Endothelial cell of umbilical vein (primary cell): ENCODE measurements at regions not wholly inside any gene's neighbourhood (a gene's known extent, or its start where the extent isn't known, plus 50 kb on each side); places are given as distances from the start of the nearest gene placed in this dataset. TPM values are rescaled to one million over a fixed set of nuclear protein-coding genes. Genes with fewer than 3 reads are reported as not detected.

ENCODE experiments used
- BruUV-seq: library from RNA; stranded (reverse); fragments of 400-500 nt; replicated peaks from 2 replicates; lab custom pipeline; 2021; lab: Mats Ljungman, UMichigan
- CTCF ChIA-PET: fragments of 300-600, 350-600 bp; sonication (Branson Sonifier 250); formaldehyde crosslinking; loops from one replicate; lab custom pipeline; 2021; ENCODE audit warnings: antibody characterized with exemption, inconsistent platforms; lab: Charles Lee
- POLR2A ChIA-PET: fragments of 300-600, 350-600 bp; sonication (Branson Sonifier 250); formaldehyde crosslinking; loops from one replicate; lab custom pipeline; 2021; ENCODE audit warnings: antibody characterized with exemption, inconsistent platforms; lab: Charles Lee
- DNase-seq: peaks from one replicate; pipeline ENCODE4 v3.0.0-alpha.2; 2011; ENCODE audit warnings: low read depth, low spot score
- FAIRE-seq: peaks from 2 replicates; lab custom pipeline; 2011; peaks lifted over from hg19 to GRCh38; lab: Jason Lieb, UNC
- H2AFZ ChIP-seq: 2 replicates; pipeline ENCODE4 v1.6.0; 2012; ENCODE audit warnings: low read depth, low read length, control low read depth, inconsistent platforms
- H3K27ac ChIP-seq: 2 replicates; pipeline ENCODE4 v1.5.1; 2011; ENCODE audit warnings: low read depth, mild to moderate bottlenecking, control low read depth, low read length, moderate library complexity; ENCODE audit not compliant: insufficient read depth
- H3K27me3 ChIP-seq, 2 experiments: 2 replicates each; pipeline versions ENCODE4 v1.6.0 to v1.6.1; 2011; ENCODE audit warnings: low read length in 2 of 2, mixed read lengths in 1 of 2; ENCODE audit not compliant: control insufficient read depth in 2 of 2, insufficient read depth in 2 of 2
- H3K36me3 ChIP-seq, 2 experiments: 2 replicates in 1 of 2; 3 replicates in 1 of 2; pipeline ENCODE4 v1.5.1; 2011; ENCODE audit warnings: low read length in 2 of 2, mild to moderate bottlenecking in 1 of 2, moderate library complexity in 1 of 2; ENCODE audit not compliant: control insufficient read depth in 2 of 2, insufficient read depth in 2 of 2; ENCODE audit errors: extremely low read depth in 1 of 2
- H3K4me1 ChIP-seq: 3 replicates; pipeline ENCODE4 v1.5.1; 2011; ENCODE audit warnings: mild to moderate bottlenecking, low read length; ENCODE audit not compliant: control insufficient read depth, insufficient read depth; ENCODE audit errors: extremely low read depth
- H3K4me2 ChIP-seq: 2 replicates; pipeline ENCODE4 v1.6.1; 2011; ENCODE audit warnings: low read length, control low read depth, mixed read lengths; ENCODE audit not compliant: insufficient read depth
- H3K4me3 ChIP-seq, 3 experiments: fragments of 200-600 bp in 1 of 3; sonication (generic), shearing (Covaris generic) in 1 of 3; replicated peaks in 1 of 3; 2 replicates each; pipeline ENCODE4 v1.5.1; 2011 to 2016; ENCODE audit warnings: control low read depth in 3 of 3, low read length in 3 of 3, mild to moderate bottlenecking in 2 of 3, inconsistent platforms in 1 of 3, low read depth in 1 of 3, moderate library complexity in 1 of 3; ENCODE audit not compliant: insufficient read depth in 1 of 3
- H3K79me2 ChIP-seq: 2 replicates; pipeline ENCODE4 v1.6.0; 2012; ENCODE audit warnings: low read length, inconsistent platforms; ENCODE audit not compliant: control insufficient read depth, insufficient read depth
- H3K9ac ChIP-seq: replicated peaks from 2 replicates; pipeline ENCODE3; 2011; ENCODE audit warnings: low read length, control low read depth; ENCODE audit not compliant: insufficient read depth; ENCODE audit errors: extremely low read depth
- H3K9me1 ChIP-seq: replicated peaks from 3 replicates; pipeline ENCODE4 v1.6.0; 2011; ENCODE audit warnings: mild to moderate bottlenecking, low read length; ENCODE audit not compliant: control insufficient read depth, insufficient read depth; ENCODE audit errors: extremely low read depth
- H3K9me3 ChIP-seq: replicated peaks from 2 replicates; pipeline ENCODE4 v1.5.1; 2012; ENCODE audit warnings: low read length, inconsistent platforms; ENCODE audit not compliant: control insufficient read depth, insufficient read depth
- H4K20me1 ChIP-seq: replicated peaks from 2 replicates; pipeline ENCODE3; 2011; ENCODE audit warnings: mild to moderate bottlenecking, low read length; ENCODE audit not compliant: control insufficient read depth, insufficient read depth; ENCODE audit errors: extremely low read depth
- MYC ChIP-seq: IDR thresholded peaks from one replicate; pipeline ENCODE4 v1.6.1; 2011; ENCODE audit warnings: mild to moderate bottlenecking, low read depth, low read length
- dilution Hi-C: fragments of 300-500 bp; cut with MboI; formaldehyde crosslinking; loops from one replicate; pipeline ENCODE4 v1.15.0; 2019; ENCODE audit warnings: low sequenced_read_pairs; ENCODE audit not compliant: extremely low pct_ligation_motif_present
- intact Hi-C: fragments of 100-400 bp; cut with micrococcal nuclease; formaldehyde crosslinking; loops from one replicate; pipeline ENCODE4 v1.10.0; 2022
- small RNA-seq: library from RNA; depleted of rRNA; stranded (forward); fragments of <200 nt; gene quantifications from one replicate; pipeline ENCODE3, GENCODE V24; 2012; ENCODE audit warnings: low replicate concordance, low read depth; ENCODE audit not compliant: insufficient read depth, insufficient read length
- TF ChIP-seq, protein P1 (sequence below): IDR thresholded peaks from 2 replicates; pipeline ENCODE4 v1.6.1; 2011; ENCODE audit not compliant: insufficient read depth, insufficient read length

DNA sequence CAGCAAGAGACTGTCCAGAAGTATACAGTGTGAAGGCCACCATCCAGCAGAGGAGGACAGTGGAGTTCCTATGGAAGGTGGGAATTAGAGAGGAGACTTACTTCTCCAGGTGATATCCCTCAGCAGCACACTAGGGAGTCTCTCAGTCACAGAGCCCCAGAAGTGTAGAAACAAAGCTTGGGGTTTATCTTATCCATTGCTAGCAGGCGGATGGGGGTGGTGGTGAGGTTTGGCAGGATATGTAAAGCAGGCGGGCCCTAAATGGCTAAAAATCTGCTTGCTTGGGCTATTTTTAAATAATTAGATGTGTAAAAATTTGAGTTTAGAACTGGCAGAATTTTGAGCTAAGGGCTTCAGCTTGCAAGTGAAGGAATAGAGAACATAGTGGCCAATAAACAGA is 50.1 kb upstream of the RGS18 start:
- H3K27ac ChIP-seq, result no peak overlapping the region
- H3K4me3 ChIP-seq, result no peak overlapping the region
- H3K36me3 ChIP-seq, result no peaks in the 10 kb centered on the region
- BruUV-seq, result no TSS peak
- no peaks in the 10 kb centered on the region for H3K9me1 ChIP-seq
- H3K9me3 ChIP-seq, result no peaks in the 10 kb centered on the region
- dilution Hi-C loops, result no loop called here
- no peaks in the 10 kb centered on the region for H4K20me1 ChIP-seq
- H3K79me2 ChIP-seq, result no peaks in the 10 kb centered on the region
- CTCF ChIA-PET, result no interaction called here
- no peak for FAIRE-seq
- H3K27me3 ChIP-seq, result no peaks in the 10 kb centered on the region
- H3K9ac ChIP-seq, result no peak overlapping the region
- no peak overlapping the region for H2AFZ ChIP-seq
- H3K4me2 ChIP-seq, result no peak overlapping the region
- POLR2A ChIA-PET, result no interaction called here
- intact Hi-C loops, result loop anchor here (10.0 kb wide), 1 partner anchor 283 kb away; no protein-coding TSS in a partner anchor
- TF ChIP-seq, protein P1, sequence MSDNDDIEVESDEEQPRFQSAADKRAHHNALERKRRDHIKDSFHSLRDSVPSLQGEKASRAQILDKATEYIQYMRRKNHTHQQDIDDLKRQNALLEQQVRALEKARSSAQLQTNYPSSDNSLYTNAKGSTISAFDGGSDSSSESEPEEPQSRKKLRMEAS, result no peak
- TF ChIP-seq MYC, result no peak
- DNase-seq, result no peak
- peaks cover 23% of the 10 kb centered on the region for H3K4me1 ChIP-seq

Small RNA genes lying in the stretch of these regions (small RNA-seq; reads per million reads assigned to genes)
- gene AL139135.1, result not detected
- not detected for gene AL713866.2
